HG03354 (cell line): ENCODE measurements at regions not wholly inside any gene's neighbourhood (a gene's known extent, or its start where the extent isn't known, plus 50 kb on each side); places are given as distances from the start of the nearest gene placed in this dataset.

Source experiments
- ATAC-seq: cut with Tn5 transposase; IDR thresholded peaks from one replicate; pipeline ENCODE4 v1.9.1; 2021; ENCODE audit warnings: mild to moderate bottlenecking; ENCODE audit not compliant: unreplicated experiment, poor library complexity, severe bottlenecking

GRCh38 chr10:76675561-76675950 lies 962.1 kb downstream of the KCNMA1 start:
- no peak for ATAC-seq

DNA sequence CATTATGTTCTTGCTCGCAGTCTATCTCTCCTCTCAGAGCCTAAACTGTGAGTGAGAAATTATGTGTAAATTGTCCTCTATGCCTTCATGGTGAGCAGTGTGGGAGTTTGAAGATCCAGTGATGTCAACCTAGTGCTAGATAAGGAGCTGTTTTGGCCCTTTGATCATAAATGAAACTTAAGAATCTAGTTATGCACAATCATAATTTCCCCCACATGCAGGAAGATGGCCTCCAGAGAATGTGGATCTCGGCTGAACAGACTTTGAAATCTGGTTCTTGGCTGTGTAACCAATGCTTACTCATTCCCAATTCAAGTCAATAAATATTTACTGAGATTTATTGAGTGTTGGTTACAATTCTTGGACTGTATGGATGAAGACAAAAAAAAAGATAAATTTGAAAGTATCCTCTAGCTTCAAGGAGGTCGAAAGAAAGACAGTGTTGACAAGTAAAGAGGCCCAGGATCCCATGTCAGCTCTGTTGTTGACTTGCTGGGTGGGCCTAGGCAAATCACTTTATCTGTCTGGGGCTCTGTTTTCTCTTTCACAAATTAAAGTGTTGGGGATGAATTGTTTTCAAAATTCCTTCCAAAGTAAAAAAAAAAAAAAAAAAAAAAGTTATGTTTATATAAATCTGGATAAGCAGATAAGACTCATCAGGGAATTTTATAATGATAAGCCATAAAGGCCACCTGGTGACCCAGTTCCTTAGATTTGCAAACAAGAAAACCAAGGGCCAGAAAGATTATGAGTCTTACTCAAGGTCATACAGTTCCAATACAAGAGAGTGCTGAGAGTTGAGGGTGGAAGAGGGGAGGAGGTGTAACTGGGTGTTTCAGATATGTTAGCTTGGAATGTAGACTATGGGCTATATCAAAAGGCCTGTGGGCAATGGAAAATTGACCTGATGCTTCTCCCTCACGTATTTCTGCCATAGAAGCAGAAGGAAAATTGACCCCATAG lies 969.9 kb downstream of the KCNMA1 start:
- ATAC-seq = no peak

DNA sequence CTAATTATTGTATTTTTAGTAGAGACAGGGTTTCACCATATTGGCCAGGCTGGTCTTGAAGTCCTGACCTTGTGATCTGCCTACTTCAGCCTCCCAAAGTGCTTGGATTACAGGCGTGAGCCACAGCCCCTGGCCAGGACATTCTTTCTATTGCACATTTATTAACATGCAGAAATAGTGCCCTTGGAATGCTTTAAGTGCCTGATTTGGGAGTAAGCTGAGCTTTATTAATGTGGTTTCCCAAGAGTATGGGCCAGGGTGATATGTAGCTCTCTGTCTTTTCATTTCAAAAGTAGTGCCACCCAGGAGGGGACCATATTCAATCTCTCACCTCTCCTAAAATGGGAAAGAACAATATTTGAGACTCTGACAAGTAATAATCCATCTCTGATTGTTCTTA lies 970.7 kb downstream of the KCNMA1 start:
- no peak for ATAC-seq

GRCh38 chr10:76665029-76665428 lies 972.6 kb downstream of the KCNMA1 start:
- no peak for ATAC-seq

- ATAC-seq = peak; percentile 67
These were observed 980.1 kb downstream of the KCNMA1 start for GRCh38 chr10:76657337-76658012.

DNA sequence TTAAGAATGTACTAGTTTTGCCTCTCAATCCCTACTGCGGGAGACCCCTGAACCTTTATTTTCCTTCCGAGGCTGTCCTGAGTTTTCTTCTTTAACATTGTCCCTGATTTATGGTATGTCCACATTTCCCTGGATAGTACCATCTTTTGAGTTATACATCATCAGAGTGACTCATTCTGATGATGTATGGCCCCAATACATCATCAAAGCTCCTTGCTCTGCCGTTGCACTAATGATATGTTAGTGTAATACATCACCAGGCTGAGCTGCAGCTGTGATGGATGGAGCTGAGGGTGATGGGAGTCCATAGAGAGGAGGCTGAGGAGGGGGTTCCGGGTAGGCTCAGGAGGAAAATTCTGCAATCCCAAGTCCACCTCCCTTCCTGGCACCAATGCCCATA lies 986.5 kb downstream of the KCNMA1 start:
- ATAC-seq = no peak

GRCh38 chr10:76649723-76650127 lies 987.9 kb downstream of the KCNMA1 start:
- ATAC-seq = no peak

- no peak for ATAC-seq
These were observed 988.4 kb downstream of the KCNMA1 start for GRCh38 chr10:76649254-76649653.

DNA sequence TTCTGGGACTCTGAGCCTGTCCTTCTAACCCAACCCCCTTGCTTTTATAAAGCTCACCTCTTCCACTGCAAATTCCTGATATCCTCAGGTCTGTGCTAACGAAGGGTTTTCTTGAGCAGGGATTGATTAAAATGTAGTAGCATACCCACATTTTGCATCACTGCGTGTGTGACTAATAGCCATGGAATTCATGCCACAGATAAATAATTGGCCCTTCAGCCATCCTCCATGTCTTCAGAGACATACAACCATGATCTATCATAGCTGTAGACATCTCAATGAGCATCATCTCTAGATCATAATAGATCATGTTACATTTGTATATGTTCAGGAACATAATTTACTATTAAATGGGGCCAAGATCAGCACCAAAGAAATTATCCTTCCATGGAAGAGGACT lies 990.3 kb downstream of the KCNMA1 start:
- ATAC-seq = no peak

DNA sequence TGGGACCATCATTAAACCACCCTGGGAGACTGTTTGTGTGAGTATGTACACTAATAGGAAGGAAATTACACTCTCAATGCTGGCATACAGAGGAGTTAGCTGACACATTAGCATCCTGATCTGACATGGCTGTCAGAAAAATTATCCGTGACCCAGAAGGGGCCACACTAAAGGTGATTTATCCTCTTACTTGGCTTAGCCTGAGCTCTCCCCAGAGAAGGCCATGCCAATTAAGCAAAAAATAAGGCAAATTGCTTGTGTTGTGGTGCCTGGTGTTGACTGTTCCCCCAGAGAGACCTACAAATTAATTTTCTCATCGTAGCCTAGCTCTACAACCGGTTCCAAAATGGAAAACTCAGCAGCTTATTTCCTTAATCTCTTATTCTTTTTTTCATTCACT lies 992.3 kb downstream of the KCNMA1 start:
- ATAC-seq = no peak

DNA sequence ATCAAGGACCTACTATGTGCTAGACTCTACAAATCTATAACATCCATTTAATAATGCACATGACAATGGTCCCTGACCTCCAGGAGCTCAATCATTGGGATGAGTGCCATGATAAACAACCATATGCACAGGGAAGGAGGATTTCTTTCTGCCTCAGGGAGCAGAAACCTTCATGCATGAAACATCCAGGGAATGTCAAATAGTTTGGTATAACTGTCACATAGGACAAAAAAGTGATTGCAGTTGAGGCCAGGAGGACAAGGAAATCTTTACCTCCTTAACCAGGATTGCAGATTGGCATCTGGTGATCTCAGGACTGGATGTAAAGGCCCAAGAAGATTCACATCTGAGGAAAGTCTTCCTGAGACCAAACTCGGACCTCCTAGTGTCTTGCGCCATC lies 993.1 kb downstream of the KCNMA1 start:
- no peak for ATAC-seq

DNA sequence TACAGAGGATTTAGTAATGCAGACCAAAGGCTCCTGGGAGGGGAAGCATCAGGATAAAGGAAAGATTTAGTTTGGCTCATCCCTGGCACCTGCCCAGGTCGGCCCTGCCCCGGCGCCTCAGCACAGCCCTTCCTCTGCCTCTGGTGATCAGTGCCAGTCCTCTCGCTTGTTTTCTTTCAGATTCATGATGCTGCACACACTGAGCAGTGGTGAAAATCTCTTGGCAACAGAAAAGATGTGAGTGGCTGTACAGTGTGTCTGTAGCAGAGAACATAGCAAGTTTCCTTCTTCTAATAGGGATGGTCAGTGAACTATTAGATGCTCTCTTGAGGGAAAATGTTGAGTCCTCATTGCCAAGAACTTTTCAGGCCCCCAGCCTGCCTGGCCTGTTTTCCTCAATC lies 994.1 kb downstream of the KCNMA1 start:
- no peak for ATAC-seq

DNA sequence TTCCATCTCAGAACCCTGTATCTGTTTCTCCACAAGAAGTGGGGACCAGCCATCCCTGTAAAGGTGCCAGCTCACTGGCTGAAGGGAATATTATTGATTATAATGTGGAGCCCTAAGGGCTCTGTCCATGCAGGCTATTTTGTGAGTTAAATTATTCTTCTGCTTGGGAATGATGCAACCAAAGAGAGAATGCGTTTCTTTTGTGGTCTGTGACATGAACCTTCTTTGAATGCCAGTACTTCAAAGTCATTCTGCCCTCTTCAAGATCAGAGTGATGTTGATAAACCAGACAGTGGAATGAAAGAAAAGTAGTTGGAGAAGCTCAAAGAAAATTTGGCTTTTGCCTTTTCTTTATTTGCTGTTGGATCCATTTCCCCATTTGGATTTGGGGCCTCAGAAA lies 995.2 kb downstream of the KCNMA1 start:
- no peak for ATAC-seq

GRCh38 chr10:76641215-76641614 lies 996.4 kb downstream of the KCNMA1 start:
- ATAC-seq = no peak

DNA sequence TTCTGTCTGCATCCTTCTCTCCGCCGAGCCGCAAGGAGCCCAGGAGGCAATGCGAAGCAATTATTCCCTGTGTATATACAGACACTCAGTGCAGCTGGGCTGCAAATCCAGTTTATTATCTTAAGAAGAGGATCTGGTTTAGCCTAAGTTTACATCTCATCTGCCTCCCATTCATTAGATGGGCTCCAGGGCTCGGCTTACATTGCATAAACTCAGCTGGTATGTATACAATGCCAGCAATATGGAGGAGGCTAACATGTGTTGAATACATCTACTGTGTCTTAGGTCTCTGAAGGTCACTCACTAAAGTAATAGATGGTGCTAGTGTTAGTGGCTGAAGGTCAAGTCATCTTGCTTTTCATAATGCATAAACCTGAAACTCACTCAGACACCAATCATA lies 996.8 kb downstream of the KCNMA1 start:
- no peak for ATAC-seq

DNA sequence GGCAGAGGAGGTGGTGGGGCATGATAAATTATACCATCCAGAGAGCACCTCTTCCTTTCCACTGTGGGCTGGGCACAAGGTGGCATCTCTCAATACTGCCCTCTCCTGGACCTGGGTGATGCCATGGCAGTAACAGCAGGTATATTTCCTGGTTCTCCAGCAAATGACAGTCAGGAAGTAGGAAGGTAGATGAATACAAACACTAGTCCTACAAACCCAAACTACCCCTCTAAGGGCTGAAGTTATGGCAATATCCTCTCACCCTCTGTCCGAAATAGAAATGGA lies 1004.9 kb downstream of the KCNMA1 start:
- ATAC-seq = no peak

GRCh38 chr10:76631884-76632766 lies 1005.5 kb downstream of the KCNMA1 start:
- ATAC-seq = no peak

DNA sequence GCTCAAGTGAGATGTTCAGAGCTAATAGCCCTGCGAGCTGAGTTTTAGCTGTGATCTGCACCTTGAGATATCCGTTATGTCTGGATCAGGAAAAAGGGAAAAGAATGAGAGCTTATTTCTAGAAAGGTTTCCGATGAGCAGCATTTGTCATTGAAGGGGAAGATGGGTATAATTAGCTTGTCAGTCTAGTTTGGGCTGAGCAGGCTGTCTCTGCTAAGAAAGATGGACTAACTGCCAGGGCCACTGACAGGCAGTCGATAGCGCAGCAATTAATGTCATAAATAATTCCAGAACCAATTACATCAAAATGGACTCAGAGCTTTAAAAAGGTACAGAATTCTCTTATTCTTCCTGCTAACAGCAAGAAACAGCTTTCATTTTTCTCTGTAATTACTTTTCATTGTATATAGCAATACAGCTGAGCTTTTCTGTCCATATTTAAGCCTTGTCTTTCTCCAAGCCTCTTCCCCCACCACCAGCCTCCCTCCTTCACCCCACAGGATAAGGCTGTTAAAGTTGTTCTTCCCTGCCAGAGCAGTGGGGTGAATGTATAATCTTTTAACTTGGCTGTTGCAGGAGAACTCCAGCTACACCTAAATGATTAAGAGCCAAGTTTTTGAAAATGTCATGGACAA lies 1006.5 kb downstream of the KCNMA1 start:
- no peak for ATAC-seq

DNA sequence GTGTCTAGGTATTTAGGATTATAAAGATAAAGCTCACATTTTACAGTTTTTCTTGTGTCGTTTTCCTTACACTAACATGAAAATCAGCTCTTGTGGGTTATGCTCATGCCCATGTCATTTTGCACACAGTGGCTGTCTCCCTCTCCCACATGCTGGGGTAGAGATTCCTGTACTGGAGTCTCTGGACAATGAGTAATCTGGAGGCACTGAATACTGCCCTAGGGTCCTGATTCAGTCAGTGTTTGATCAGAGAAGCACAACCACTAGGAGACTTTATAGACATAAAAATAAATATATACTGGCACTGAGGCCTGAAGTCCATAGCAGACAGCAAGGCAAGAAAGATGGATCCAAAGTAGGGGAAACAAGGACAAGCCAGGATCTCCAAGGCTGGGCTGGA lies 1008.8 kb downstream of the KCNMA1 start:
- ATAC-seq = no peak

DNA sequence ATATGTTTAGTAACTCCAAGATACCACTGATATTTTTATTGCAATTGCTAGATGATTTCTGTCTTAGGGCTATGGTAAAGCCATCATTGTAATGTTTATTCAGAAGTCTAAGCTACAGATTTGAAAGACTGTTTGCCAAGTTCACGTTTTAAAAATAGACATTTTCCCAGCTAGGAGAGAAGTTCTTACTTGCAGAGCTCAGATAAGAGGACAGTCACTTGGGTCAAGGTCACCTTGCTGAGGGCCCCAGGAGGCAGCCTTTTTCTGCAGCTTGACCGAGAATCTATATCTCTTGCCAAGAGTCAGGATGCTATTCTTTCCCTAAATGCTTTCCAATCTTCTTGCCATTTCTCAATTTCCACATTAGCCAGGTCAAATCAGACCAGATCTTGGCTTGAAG lies 1011.2 kb downstream of the KCNMA1 start:
- no peak for ATAC-seq
